SK-N-SH (cell line): ENCODE measurements at regions not wholly inside any gene's neighbourhood (a gene's known extent, or its start where the extent isn't known, plus 50 kb on each side); places are given as distances from the start of the nearest gene placed in this dataset.
A peak's percentile ranks its signal among the peaks of the same experiment; 100 is the strongest.

Source experiments
- CTCF ChIA-PET: fragments of 300-600, 350-600 bp; formaldehyde crosslinking; extraction: SDS; loops from one replicate; lab custom pipeline; 2021; lab: Yijun Ruan, JAX
- POLR2A ChIA-PET: fragments of 350-600 bp; sonication (Branson Sonifier 250); formaldehyde crosslinking; extraction: SDS; loops from one replicate; lab custom pipeline; 2020; ENCODE audit warnings: antibody characterized with exemption, inconsistent platforms; lab: Yijun Ruan, JAX
- DNase-seq: peaks from one replicate; pipeline ENCODE4 v3.0.0; 2012
- H2AFZ ChIP-seq: fragments of 200-600 bp; sonication (generic); 2 replicates; pipeline ENCODE4 v1.8.1; 2016; ENCODE audit warnings: antibody characterized with exemption, mild to moderate bottlenecking, low read depth
- H3F3A ChIP-seq: fragments of 200-600 bp; sonication (generic); replicated peaks from 2 replicates; pipeline ENCODE3; 2016; ENCODE audit warnings: antibody characterized with exemption, mild to moderate bottlenecking; ENCODE audit not compliant: insufficient read depth
- H3K27ac ChIP-seq, 2 experiments: fragments of 200-500 bp in 1 of 2; fragments of 200-600 bp in 1 of 2; sonication (Bioruptor generic) in 1 of 2; sonication (generic), shearing (Covaris generic) in 1 of 2; 2 replicates each; pipeline versions ENCODE4 v1.5.1 to v1.6.1; 2014 to 2016; ENCODE audit warnings: low read depth in 2 of 2, inconsistent platforms in 1 of 2, low read length in 1 of 2, mild to moderate bottlenecking in 1 of 2, mixed read lengths in 1 of 2
- H3K27me3 ChIP-seq: fragments of 200-600 bp; sonication (generic), shearing (Covaris generic); 2 replicates; pipeline ENCODE4 v1.6.1; 2016; ENCODE audit warnings: mixed run types; ENCODE audit not compliant: insufficient read depth
- H3K36me3 ChIP-seq, 2 experiments: fragments of 200-500 bp in 1 of 2; fragments of 200-600 bp in 1 of 2; sonication (Bioruptor generic) in 1 of 2; sonication (generic) in 1 of 2; replicated peaks in 1 of 2; 2 replicates each; pipeline versions ENCODE3 to v1.5.1; 2014 to 2016; ENCODE audit warnings: low read length in 1 of 2, mild to moderate bottlenecking in 1 of 2; ENCODE audit not compliant: insufficient read depth in 2 of 2, control insufficient read depth in 1 of 2
- H3K4me1 ChIP-seq, 2 experiments: fragments of 200-500 bp in 1 of 2; fragments of 200-600 bp in 1 of 2; sonication (Bioruptor generic) in 1 of 2; sonication (generic), shearing (Covaris generic) in 1 of 2; 2 replicates each; pipeline versions ENCODE4 v1.5.1 to v1.6.1; 2014 to 2016; ENCODE audit warnings: low read depth in 1 of 2, low read length in 1 of 2, mixed run types in 1 of 2; ENCODE audit not compliant: insufficient read depth in 2 of 2, control insufficient read depth in 1 of 2
- H3K4me2 ChIP-seq: fragments of 200-600 bp; sonication (generic), shearing (Covaris generic); 2 replicates; pipeline ENCODE4 v1.6.1; 2017; ENCODE audit warnings: mixed run types
- H3K4me3 ChIP-seq, 2 experiments: fragments of 200-500 bp in 1 of 2; fragments of 200-600 bp in 1 of 2; sonication (Bioruptor generic) in 1 of 2; sonication (generic), shearing (Covaris generic) in 1 of 2; 2 replicates each; pipeline versions ENCODE4 v1.5.1 to v1.8.1; 2014 to 2016; ENCODE audit warnings: low read depth in 2 of 2, inconsistent platforms in 1 of 2, low read length in 1 of 2, mild to moderate bottlenecking in 1 of 2, mixed read lengths in 1 of 2, moderate library complexity in 1 of 2
- H3K79me2 ChIP-seq: fragments of 200-600 bp; sonication (generic); 2 replicates; pipeline ENCODE4 v1.8.1; 2017; ENCODE audit warnings: mild to moderate bottlenecking; ENCODE audit not compliant: insufficient read depth
- H3K9ac ChIP-seq: fragments of 200-600 bp; sonication (generic); 2 replicates; pipeline ENCODE4 v1.6.1; 2017; ENCODE audit warnings: mixed run types
- H3K9me2 ChIP-seq: fragments of 200-600 bp; sonication (generic); 2 replicates; pipeline ENCODE4 v1.6.1; 2017; ENCODE audit warnings: mixed run types
- H3K9me3 ChIP-seq: fragments of 200-600 bp; sonication (generic); 2 replicates; pipeline ENCODE4 v1.6.1; 2017; ENCODE audit warnings: mixed run types, mild to moderate bottlenecking, moderate library complexity
- H4K20me1 ChIP-seq: fragments of 200-600 bp; sonication (generic); 2 replicates; pipeline ENCODE4 v1.6.1; 2017; ENCODE audit warnings: mild to moderate bottlenecking, mixed run types; ENCODE audit not compliant: insufficient read depth
- CHD2 ChIP-seq: fragments of 150-350 bp; IDR thresholded peaks from 2 replicates; pipeline ENCODE4 v1.6.1; 2018; ENCODE audit warnings: low read length; ENCODE audit not compliant: partially characterized antibody
- ELF1 ChIP-seq: IDR thresholded peaks from 2 replicates; pipeline ENCODE4 v1.4.0; 2012
- EP300 ChIP-seq, 2 experiments: IDR thresholded peaks; 2 replicates each; pipeline versions ENCODE4 v1.4.0 to v1.6.1; 2012; ENCODE audit warnings: borderline replicate concordance in 1 of 2, low read depth in 1 of 2, low read length in 1 of 2
- EZH2phosphoT487 ChIP-seq: fragments of 200-600 bp; sonication (generic); IDR thresholded peaks from 2 replicates; pipeline ENCODE4 v1.6.1; 2017; ENCODE audit warnings: low read depth, mixed run types, mild to moderate bottlenecking, antibody characterized with exemption, moderate library complexity, borderline replicate concordance
- GABPA ChIP-seq: IDR thresholded peaks from 2 replicates; pipeline ENCODE4 v1.4.0; 2012; ENCODE audit warnings: low read depth, mild to moderate bottlenecking
- GATA2 ChIP-seq: sonication (generic); formaldehyde crosslinking; IDR thresholded peaks from 2 replicates; pipeline ENCODE4 v1.5.0; 2020; ENCODE audit warnings: mild to moderate bottlenecking, missing genetic modification reagents
- JUND ChIP-seq: IDR thresholded peaks from 2 replicates; pipeline ENCODE4 v1.4.0; 2012
- MAX ChIP-seq: IDR thresholded peaks from 2 replicates; pipeline ENCODE4 v1.4.0; 2012; ENCODE audit warnings: low read depth
- NFIC ChIP-seq: IDR thresholded peaks from 2 replicates; pipeline ENCODE4 v1.4.0; 2012; ENCODE audit warnings: borderline replicate concordance
- NRF1 ChIP-seq: IDR thresholded peaks from 2 replicates; pipeline ENCODE4 v1.6.1; 2012; ENCODE audit warnings: low read depth, mild to moderate bottlenecking, low read length
- PBX3 ChIP-seq: IDR thresholded peaks from 2 replicates; pipeline ENCODE4; 2012
- RAD21 ChIP-seq: IDR thresholded peaks from 2 replicates; pipeline ENCODE4 v1.6.1; 2012; ENCODE audit warnings: mild to moderate bottlenecking, low read length
- RCOR1 ChIP-seq: fragments of 150-350 bp; IDR thresholded peaks from 2 replicates; pipeline ENCODE4 v1.6.1; 2017; ENCODE audit warnings: antibody characterized with exemption, low read length
- REST ChIP-seq: IDR thresholded peaks from 2 replicates; pipeline ENCODE4 v1.6.1; 2012; ENCODE audit warnings: mild to moderate bottlenecking, low read depth, low read length, moderate library complexity
- RFX5 ChIP-seq: IDR thresholded peaks from 2 replicates; pipeline ENCODE4 v1.6.1; 2012; ENCODE audit warnings: mild to moderate bottlenecking, improper control_type of control experiment, low read length
- RXRA ChIP-seq: IDR thresholded peaks from 2 replicates; pipeline ENCODE4 v1.4.0; 2012; ENCODE audit warnings: low read depth, mild to moderate bottlenecking, borderline replicate concordance
- SIN3A ChIP-seq: IDR thresholded peaks from 2 replicates; pipeline ENCODE4 v1.6.1; 2012; ENCODE audit warnings: low read depth, mild to moderate bottlenecking, low read length, moderate library complexity, borderline replicate concordance
- TCF12 ChIP-seq: IDR thresholded peaks from 2 replicates; pipeline ENCODE4 v1.4.0; 2012
- TEAD4 ChIP-seq: IDR thresholded peaks from 2 replicates; pipeline ENCODE4 v1.4.0; 2012; ENCODE audit warnings: mild to moderate bottlenecking, borderline replicate concordance; ENCODE audit not compliant: insufficient read depth
- USF1 ChIP-seq: IDR thresholded peaks from 2 replicates; pipeline ENCODE4 v1.4.0; 2012; ENCODE audit warnings: low read depth, borderline replicate concordance
- YY1 ChIP-seq: IDR thresholded peaks from 2 replicates; pipeline ENCODE4 v1.4.0; 2012; ENCODE audit warnings: low read depth, mild to moderate bottlenecking
- WGBS: methylation state at CpG from one replicate; pipeline ENCODE4 v1.1.6; 2017; ENCODE audit warnings: low lambda C conversion rate; 5-methylcytosine and 5-hydroxymethylcytosine counted together

GRCh38 chr5:137566780-137567179 lies 67.7 kb upstream of the SPOCK1 start (continued):
- no peak for TF ChIP-seq REST
- no peak for TF ChIP-seq GABPA

- CTCF ChIA-PET, result interaction anchor here (1.4 kb wide), 1 partner anchor 40 kb away, joined by 4 read pairs; no protein-coding TSS in a partner anchor
- no peaks in the 10 kb centered on the region for H3F3A ChIP-seq
- no peak overlapping the region for H3K4me3 ChIP-seq
- WGBS, result 47% methylated on average over 2 of the region's 2 CpGs
- peaks cover 41 to 51% of the 10 kb centered on the region in 2 experiments; a peak in 3 of 4 replicates for H3K4me1 ChIP-seq
- POLR2A ChIA-PET, result no interaction called here
- peak overlapping the region; percentile 43; the same call in 1 of the 2 replicates for H3K4me2 ChIP-seq
- TF ChIP-seq RFX5 (no peak), MAX (no peak), EP300 (IDR thresholded peaks at IDR 0.05; ENCODE audit: borderline replicate concordance in 1 of 2, low read depth in 1 of 2, low read length in 1 of 2) (no peak), CHD2 (no peak), RAD21 (no peak), PBX3 (no peak), TCF12 (no peak), GABPA (no peak), YY1 (no peak), GATA2 (no peak)
- H3K27ac ChIP-seq, result peak overlapping the region in 1 of 2 experiments; percentile 90; a peak in 1 of 4 replicates
- H3K79me2 ChIP-seq, result no peaks in the 10 kb centered on the region
- DNase-seq, result no peak
- H3K36me3 ChIP-seq, result no peaks in the 10 kb centered on the region
- no peak overlapping the region for H3K9ac ChIP-seq
- H3K9me2 ChIP-seq, result no peaks in the 10 kb centered on the region
- no peak overlapping the region for H2AFZ ChIP-seq
- no peaks in the 10 kb centered on the region for H3K9me3 ChIP-seq
- no peaks in the 10 kb centered on the region for H4K20me1 ChIP-seq
- no peaks in the 10 kb centered on the region; the same call in 1 of the 2 replicates for H3K27me3 ChIP-seq
Observed at GRCh38 chr5:137566118-137566541, 67.0 kb upstream of the SPOCK1 start.

GRCh38 chr5:137565450-137565849 lies 66.3 kb upstream of the SPOCK1 start:
- Histone ChIP-seq H3K36me3 (no peaks in the 10 kb centered on the region), H3K9me3 (no peaks in the 10 kb centered on the region), H4K20me1 (no peaks in the 10 kb centered on the region), H3K27ac (no peak overlapping the region), H3F3A (no peaks in the 10 kb centered on the region), H2AFZ (no peak overlapping the region), H3K79me2 (no peaks in the 10 kb centered on the region), H3K9me2 (no peaks in the 10 kb centered on the region), H3K4me1 (peaks cover 41 to 51% of the 10 kb centered on the region in 2 experiments; a peak in 3 of 4 replicates), H3K4me2 (peak overlapping the region; percentile 43; the same call in 1 of the 2 replicates), H3K27me3 (no peaks in the 10 kb centered on the region; the same call in 1 of the 2 replicates), H3K9ac (no peak overlapping the region), H3K4me3 (no peak overlapping the region)
- TF ChIP-seq EZH2phosphoT487 (no peak), NRF1 (no peak), USF1 (no peak), TEAD4 (no peak), NFIC (no peak), ELF1 (no peak), RAD21 (no peak), SIN3A (no peak), RCOR1 (no peak), RXRA (no peak), RFX5 (no peak), JUND (no peak)
- ChIA-PET POLR2A (no interaction called here), CTCF (interaction anchor here (1.3 kb wide), 1 partner anchor 15 kb away, joined by 4 read pairs; no protein-coding TSS in a partner anchor)
- 79% methylated on average over 3 of the region's 3 CpGs for WGBS
- no peak for DNase-seq
